ENCODE measurements at regions not wholly inside any gene's neighbourhood (a gene's known extent, or its start where the extent isn't known, plus 50 kb on each side); places are given as distances from the start of the nearest gene placed in this dataset.

DNA sequence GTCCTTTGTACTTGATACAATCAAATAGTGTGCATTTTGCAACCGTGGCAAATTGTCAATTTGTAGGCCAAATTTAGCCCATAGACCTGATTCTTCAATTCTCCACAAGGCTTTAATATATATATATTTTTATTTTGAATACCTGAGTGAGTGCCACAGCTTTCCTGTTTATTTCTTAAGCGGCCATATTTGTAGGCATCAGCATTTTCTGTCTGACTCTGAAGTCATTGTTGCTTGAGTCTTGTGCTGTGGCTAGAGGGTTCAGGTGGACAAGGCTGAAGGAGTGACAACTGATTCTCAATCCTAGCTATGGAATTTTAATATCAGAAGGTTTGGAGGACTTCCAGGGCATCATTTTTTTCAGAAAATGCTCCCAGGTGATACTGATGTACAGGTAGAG lies 75.6 kb upstream of the NAALADL2 start:
- DNase-seq (ENCODE audit: low read depth), result no peak

DNA sequence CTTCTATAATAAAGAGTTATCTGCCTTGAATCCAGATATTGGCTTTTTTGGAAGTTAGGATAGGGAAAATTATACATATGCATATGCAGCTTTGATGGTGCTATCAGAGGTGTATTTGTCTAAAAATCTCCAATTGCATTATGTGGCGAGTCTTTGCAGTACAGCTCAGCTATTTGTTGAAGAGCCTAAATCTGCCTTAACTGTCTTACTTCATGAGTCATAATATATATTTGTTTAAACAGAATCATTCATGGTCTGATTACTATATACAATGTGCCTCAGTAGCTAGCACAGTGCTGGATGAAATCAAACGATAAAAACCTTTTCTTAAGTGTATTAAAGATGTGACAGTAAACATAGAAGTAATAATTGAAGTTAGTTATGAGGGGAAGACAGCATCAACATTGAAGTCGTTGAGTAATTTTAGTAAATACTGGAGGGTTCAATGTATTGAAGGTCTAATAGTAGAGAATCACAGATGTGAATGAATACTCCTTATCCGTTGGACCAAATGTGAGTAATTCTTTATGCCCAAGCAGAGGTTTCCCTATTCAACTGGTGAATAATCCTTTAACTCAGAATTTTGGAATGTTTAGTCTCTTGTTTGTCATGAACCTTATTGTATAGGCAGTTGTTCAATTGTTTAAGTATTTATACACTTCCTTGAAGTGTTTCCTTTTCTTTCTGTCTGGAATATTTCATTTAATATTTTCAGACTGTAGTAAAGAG lies 74.8 kb upstream of the NAALADL2 start:
- DNase-seq (ENCODE audit: low read depth), result no peak

DNA sequence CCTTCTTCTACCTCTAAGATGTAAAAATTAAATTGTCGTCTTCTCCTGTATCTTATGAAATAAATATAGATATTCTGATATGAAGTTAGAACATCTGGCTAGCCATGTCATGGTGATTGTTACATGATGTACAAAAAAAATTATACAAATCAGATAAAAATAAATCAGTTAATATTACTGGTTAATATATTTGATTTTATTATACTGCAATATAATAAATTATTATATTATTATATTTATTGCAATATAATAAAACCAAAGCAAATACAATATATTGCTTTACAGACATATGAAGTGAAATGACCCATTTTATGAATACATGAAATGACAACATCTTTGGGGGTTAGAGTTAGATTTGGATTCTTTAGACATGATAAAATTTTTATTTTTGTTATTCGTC lies 72.3 kb upstream of the NAALADL2 start:
- DNase-seq (ENCODE audit: low read depth), result no peak

DNA sequence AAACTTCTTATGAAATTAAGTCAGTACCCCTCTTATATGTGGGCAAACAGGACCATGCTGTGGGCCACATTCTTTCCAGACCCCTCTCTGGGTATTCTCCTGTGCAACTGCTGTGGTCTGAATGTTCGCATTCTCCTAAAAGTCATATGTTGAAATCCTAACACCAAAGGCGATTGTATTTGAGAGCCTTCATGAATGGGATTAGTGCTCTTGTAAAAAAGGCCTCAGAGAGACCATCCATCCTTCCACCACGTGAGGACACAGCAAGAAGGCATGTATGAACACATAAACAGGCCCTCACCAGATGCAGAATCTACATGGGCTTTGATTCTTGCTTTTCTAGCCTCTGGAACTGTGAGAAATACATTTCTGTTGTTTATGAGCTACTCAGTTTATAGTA lies 68.0 kb upstream of the NAALADL2 start:
- no peak for DNase-seq (ENCODE audit: low read depth)

DNA sequence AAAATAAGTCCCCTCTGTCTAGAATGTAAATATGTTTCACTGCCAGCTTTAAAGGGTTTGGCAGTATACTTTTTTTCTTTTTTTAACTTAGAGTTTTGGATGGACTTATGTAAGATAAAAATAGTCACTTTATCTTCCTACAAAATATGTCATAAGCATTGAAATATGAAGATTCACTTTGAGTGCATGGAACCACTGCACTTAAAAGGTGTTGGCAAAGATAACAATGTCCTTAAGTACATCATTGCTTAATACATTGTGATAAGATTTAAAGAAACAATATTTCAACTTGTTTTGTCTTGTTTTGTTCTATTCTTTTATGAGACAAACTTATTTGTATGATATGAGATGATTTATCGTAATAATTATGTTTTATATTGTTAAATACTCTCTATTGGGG lies 66.3 kb upstream of the NAALADL2 start:
- DNase-seq (ENCODE audit: low read depth), result no peak
